Subcutaneous abdominal adipose tissue (tissue), 5 donors: ENCODE measurements at regions not wholly inside any gene's neighbourhood (a gene's known extent, or its start where the extent isn't known, plus 50 kb on each side); places are given as distances from the start of the nearest gene placed in this dataset.

Experiments used
- H3K27ac ChIP-seq: one replicate; pipeline ENCODE4 v1.7.0; 2013; ENCODE audit warnings: low read depth, mild to moderate bottlenecking, inconsistent platforms, low read length, moderate library complexity
- H3K27me3 ChIP-seq, 5 donors: one replicate each; pipeline ENCODE4 v1.7.0; 2013; ENCODE audit warnings: low read length in 5 of 5, inconsistent platforms in 1 of 5; ENCODE audit not compliant: control insufficient read depth in 5 of 5, insufficient read depth in 4 of 5
- H3K36me3 ChIP-seq, 5 donors: one replicate each; pipeline ENCODE4 v1.7.0; 2013; ENCODE audit warnings: low read length in 5 of 5; ENCODE audit not compliant: control insufficient read depth in 5 of 5, insufficient read depth in 5 of 5
- H3K4me1 ChIP-seq, 5 donors: one replicate each; pipeline ENCODE4 v1.7.0; 2013; ENCODE audit warnings: low read length in 5 of 5, mild to moderate bottlenecking in 3 of 5, moderate library complexity in 1 of 5; ENCODE audit not compliant: control insufficient read depth in 5 of 5, insufficient read depth in 5 of 5
- H3K4me3 ChIP-seq, 5 donors: one replicate each; pipeline ENCODE4 v1.7.0; 2013; ENCODE audit warnings: low read length in 5 of 5, low read depth in 1 of 5
- H3K9ac ChIP-seq, 5 donors: one replicate each; pipeline ENCODE4 v1.7.0; 2013; ENCODE audit warnings: low read length in 5 of 5, mild to moderate bottlenecking in 4 of 5, moderate library complexity in 3 of 5
- H3K9me3 ChIP-seq, 5 donors: one replicate each; pipeline ENCODE4 v1.7.0; 2013; ENCODE audit warnings: low read length in 5 of 5; ENCODE audit not compliant: control insufficient read depth in 5 of 5
- donor health status: healthy.
- donor health status: healthy.
- donor health status: healthy.
- donor health status: healthy.
- donor health status: healthy.

GRCh38 chr5:40334242-40334635, 345.5 kb upstream of the PTGER4 start:
- H3K36me3 ChIP-seq = no peaks in the 10 kb centered on the region
- H3K9me3 ChIP-seq = no peaks in the 10 kb centered on the region
- H3K27me3 ChIP-seq = no peaks in the 10 kb centered on the region
- H3K4me1 ChIP-seq = peaks cover 0 to 6% (median 5%) of the 10 kb centered on the region in 5 donors
- H3K4me3 ChIP-seq = no peak overlapping the region
- no peak overlapping the region for H3K27ac ChIP-seq
- no peak overlapping the region for H3K9ac ChIP-seq

- no peaks in the 10 kb centered on the region for H3K9me3 ChIP-seq
- peaks cover 0 to 6% (median 5%) of the 10 kb centered on the region in 5 donors for H3K4me1 ChIP-seq
- no peak overlapping the region for H3K9ac ChIP-seq
- no peak overlapping the region for H3K27ac ChIP-seq
- no peak overlapping the region for H3K4me3 ChIP-seq
- H3K27me3 ChIP-seq = no peaks in the 10 kb centered on the region
- no peaks in the 10 kb centered on the region for H3K36me3 ChIP-seq
Measured at GRCh38 chr5:40333459-40334241, 346.1 kb upstream of the PTGER4 start.

GRCh38 chr5:40332970-40333369, 346.7 kb upstream of the PTGER4 start:
- Histone ChIP-seq H3K4me1 (peaks cover 0 to 6% (median 5%) of the 10 kb centered on the region in 5 donors), H3K9me3 (no peaks in the 10 kb centered on the region), H3K4me3 (no peak overlapping the region), H3K9ac (no peak overlapping the region), H3K36me3 (no peaks in the 10 kb centered on the region), H3K27me3 (no peaks in the 10 kb centered on the region), H3K27ac (no peak overlapping the region)

GRCh38 chr5:40331616-40332015, 348.1 kb upstream of the PTGER4 start:
- Histone ChIP-seq H3K27ac (no peak overlapping the region), H3K9me3 (no peaks in the 10 kb centered on the region), H3K4me3 (no peak overlapping the region), H3K27me3 (no peaks in the 10 kb centered on the region), H3K36me3 (no peaks in the 10 kb centered on the region), H3K9ac (no peak overlapping the region), H3K4me1 (peaks cover 0 to 6% (median 5%) of the 10 kb centered on the region in 5 donors)

GRCh38 chr5:40321514-40321913, 358.2 kb upstream of the PTGER4 start:
- H3K36me3 ChIP-seq = no peaks in the 10 kb centered on the region
- H3K9me3 ChIP-seq = no peaks in the 10 kb centered on the region
- H3K9ac ChIP-seq = no peak overlapping the region
- H3K4me3 ChIP-seq = no peak overlapping the region
- H3K4me1 ChIP-seq = peaks cover 0 to 4% (median 0%) of the 10 kb centered on the region in 5 donors
- H3K27me3 ChIP-seq = no peaks in the 10 kb centered on the region
- H3K27ac ChIP-seq = no peak overlapping the region

GRCh38 chr5:40318395-40318794, 361.3 kb upstream of the PTGER4 start:
- no peaks in the 10 kb centered on the region for H3K36me3 ChIP-seq
- H3K9ac ChIP-seq = no peak overlapping the region
- H3K4me1 ChIP-seq = peaks cover 0 to 4% (median 0%) of the 10 kb centered on the region in 5 donors
- H3K4me3 ChIP-seq = no peak overlapping the region
- no peaks in the 10 kb centered on the region for H3K27me3 ChIP-seq
- no peak overlapping the region for H3K27ac ChIP-seq
- no peaks in the 10 kb centered on the region for H3K9me3 ChIP-seq

GRCh38 chr5:40317023-40317422, 362.7 kb upstream of the PTGER4 start:
- Histone ChIP-seq H3K4me3 (no peak overlapping the region), H3K9me3 (no peaks in the 10 kb centered on the region), H3K9ac (no peak overlapping the region), H3K27me3 (no peaks in the 10 kb centered on the region), H3K36me3 (no peaks in the 10 kb centered on the region), H3K4me1 (no peaks in the 10 kb centered on the region), H3K27ac (no peak overlapping the region)

- no peak overlapping the region for H3K9ac ChIP-seq
- H3K27ac ChIP-seq = no peak overlapping the region
- H3K27me3 ChIP-seq = no peaks in the 10 kb centered on the region
- no peak overlapping the region for H3K4me3 ChIP-seq
- H3K36me3 ChIP-seq = no peaks in the 10 kb centered on the region
- H3K9me3 ChIP-seq = no peaks in the 10 kb centered on the region
- H3K4me1 ChIP-seq = no peaks in the 10 kb centered on the region
Measured at GRCh38 chr5:40315126-40315525, 364.6 kb upstream of the PTGER4 start.

- Histone ChIP-seq H3K4me3 (no peak overlapping the region), H3K9me3 (no peaks in the 10 kb centered on the region), H3K27me3 (no peaks in the 10 kb centered on the region), H3K9ac (no peak overlapping the region), H3K4me1 (no peaks in the 10 kb centered on the region), H3K27ac (no peak overlapping the region), H3K36me3 (no peaks in the 10 kb centered on the region)
Measured at GRCh38 chr5:40314275-40314674, 365.4 kb upstream of the PTGER4 start.

- H3K9ac ChIP-seq = no peak overlapping the region
- no peaks in the 10 kb centered on the region for H3K9me3 ChIP-seq
- no peaks in the 10 kb centered on the region for H3K4me1 ChIP-seq
- no peaks in the 10 kb centered on the region for H3K36me3 ChIP-seq
- H3K4me3 ChIP-seq = no peak overlapping the region
- no peaks in the 10 kb centered on the region for H3K27me3 ChIP-seq
- no peak overlapping the region for H3K27ac ChIP-seq
Measured at GRCh38 chr5:40312205-40312604, 367.5 kb upstream of the PTGER4 start.
